HK-2 (cell line): ENCODE measurements at regions not wholly inside any gene's neighbourhood (a gene's known extent, or its start where the extent isn't known, plus 50 kb on each side); places are given as distances from the start of the nearest gene placed in this dataset.

Experiments used
- DNase-seq: peaks from one replicate; pipeline ENCODE4 v3.0.0-alpha.2; 2018; ENCODE audit not compliant: unreplicated experiment

DNA sequence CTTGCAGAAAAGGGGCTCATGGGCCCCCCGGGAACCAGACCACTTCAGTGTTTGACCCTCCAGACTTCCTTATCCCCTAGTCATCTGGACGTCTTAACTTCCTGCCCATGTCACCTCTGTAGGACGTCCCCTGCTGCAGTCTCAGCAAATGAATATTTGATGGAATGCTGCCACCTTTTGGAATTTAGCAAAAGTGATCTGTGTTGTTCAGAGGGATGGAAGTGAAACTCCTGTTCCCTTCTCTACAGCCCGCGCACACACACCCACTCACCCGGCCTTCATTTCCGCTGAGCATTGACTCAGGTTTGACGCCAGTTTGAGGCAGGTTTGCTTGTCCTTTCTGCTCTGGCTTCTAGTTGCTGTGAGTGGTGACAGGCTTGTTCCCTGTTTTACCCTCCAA is 507.2 kb upstream of the EEF2KMT start:
- no peak for DNase-seq

DNA sequence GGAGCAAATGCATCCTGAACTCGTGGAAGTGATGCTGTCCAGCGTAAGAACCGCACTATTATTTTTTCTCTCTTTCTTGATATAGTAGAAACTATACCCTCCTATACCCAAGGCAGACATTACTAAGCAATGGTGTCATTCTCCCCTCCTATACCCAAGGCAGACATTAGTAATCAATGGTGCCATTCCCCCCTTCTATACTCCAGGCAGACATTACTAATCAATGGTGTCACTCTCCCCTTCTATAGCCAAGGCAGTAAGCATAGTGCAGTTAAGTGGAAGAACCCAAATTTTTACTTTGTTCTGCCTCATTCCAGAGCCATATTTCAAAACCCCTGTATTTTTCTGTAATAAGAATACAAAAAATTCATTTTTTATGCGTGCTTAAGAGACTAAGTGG is 506.2 kb upstream of the EEF2KMT start:
- DNase-seq = no peak

DNA sequence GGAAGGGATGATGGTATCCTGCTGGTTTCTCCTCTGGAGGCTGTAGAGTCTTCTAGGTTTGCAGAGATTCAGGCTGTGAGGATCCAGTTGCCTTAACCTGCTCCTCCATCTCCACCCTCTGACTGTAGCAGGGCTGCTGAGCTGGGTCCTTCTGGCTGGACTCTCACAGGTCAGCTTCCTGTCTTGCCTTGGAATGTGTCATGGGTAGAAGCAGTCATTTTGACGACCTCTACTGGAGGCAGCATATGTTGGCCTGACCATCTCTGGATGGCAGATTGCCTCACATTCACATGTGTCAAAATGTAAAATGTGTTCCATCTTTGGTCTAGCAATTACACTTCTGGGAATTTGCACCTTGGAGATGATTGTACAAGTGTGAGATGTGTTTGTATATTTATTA is 504.4 kb upstream of the EEF2KMT start:
- no peak for DNase-seq

DNA sequence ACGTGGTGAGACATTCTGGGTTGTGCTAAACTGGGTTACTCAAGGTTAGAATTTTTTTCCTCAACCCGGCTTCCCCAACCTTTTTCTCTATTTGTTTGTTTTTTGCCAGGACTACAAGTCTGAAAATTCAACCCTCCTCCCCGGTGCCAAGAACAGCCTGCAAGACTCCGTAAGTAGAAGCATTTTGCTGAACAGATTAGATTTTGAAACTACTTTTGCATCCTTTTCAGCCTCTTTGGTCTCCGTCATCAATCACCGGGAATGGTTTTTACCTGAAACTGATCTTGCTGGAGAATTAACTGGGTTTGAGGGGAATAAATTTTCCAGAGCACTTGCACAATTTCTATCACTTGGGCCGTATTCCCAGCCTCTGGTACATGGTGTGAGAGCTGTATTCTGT is 501.2 kb upstream of the EEF2KMT start:
- DNase-seq = no peak

DNA sequence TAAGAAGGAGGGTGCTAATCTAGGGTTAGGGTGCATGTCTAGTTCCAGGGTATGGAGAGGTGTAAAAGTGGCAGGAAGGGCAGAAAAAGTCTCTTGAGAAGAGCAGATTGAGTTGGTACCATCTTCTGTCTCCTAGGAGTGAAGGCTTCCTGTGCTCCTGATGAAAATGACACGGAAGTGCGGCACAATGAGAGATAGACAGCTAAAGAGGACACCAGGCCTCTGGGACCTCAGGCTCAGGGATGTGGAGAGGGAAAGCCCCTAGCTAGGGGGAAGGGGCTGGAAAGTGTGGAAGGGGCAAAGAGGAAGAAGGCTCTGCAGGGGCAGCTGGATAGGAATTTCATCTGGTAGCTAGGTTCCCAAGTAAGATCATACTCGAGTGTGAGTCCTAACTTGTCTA is 498.3 kb upstream of the EEF2KMT start:
- no peak for DNase-seq

DNA sequence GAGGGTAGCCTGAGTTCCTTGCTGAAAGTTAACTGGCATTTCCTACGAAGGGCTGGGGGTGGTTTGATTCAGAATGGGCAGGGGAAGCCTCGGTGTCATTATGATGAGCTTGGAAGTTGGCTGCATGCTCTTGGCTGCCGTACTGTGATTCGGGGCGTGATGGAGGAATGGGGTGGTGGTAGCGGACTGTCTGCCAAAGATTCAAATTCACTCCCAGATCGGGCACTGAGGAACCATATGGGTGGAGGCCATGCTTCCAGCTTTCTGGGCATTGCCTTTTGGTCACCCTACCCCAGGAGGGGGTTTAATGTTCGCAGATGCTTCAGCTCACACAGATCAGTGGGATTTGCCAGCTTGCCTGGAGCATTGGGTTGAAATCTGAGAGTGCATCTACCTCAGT is 492.8 kb upstream of the EEF2KMT start:
- DNase-seq = no peak

DNA sequence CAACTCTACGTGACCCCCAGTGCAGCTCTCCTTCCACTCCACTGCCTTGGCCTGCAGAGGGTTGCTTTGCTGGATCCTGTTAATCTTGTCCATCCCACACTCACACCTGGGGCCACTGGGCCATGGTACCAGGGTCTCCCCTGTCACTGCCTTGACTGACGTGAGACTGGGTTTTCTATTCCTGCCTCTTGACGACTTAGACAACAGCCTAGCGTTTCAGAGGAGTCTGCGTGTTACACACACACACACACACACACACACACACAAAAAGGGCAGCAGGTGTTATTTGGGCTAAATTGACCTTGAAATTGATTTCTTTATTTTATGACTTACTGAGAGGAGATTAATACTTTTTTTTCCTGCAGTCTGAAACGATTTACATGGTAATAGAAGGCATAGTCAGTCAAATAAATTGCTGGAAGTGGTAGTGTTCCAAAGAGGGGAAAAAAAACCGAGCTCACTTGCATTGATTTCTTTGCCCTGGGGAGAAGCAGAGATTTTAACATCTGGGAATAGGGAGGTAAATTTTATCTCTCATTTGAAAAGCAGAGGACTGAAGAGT is 492.3 kb upstream of the EEF2KMT start:
- DNase-seq = no peak

DNA sequence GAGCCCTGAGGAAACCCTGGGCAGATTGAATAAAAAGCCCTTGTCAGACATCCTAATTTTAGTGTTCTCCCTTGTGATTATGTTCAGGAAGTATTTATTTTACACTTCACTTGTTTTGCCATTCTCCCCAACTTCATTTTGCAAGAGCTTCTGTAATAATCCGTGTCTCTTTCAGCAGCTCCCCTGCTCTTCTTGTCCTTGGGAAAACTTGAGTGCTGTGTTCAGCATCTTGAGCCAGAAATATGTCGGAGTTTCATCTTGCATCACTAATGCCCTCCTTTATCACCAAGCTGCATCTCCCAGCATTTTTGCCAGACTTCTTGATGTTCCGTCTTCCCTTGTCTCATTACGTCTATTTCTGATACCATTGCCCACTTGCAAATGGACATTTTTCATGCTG is 486.5 kb upstream of the EEF2KMT start:
- no peak for DNase-seq

DNA sequence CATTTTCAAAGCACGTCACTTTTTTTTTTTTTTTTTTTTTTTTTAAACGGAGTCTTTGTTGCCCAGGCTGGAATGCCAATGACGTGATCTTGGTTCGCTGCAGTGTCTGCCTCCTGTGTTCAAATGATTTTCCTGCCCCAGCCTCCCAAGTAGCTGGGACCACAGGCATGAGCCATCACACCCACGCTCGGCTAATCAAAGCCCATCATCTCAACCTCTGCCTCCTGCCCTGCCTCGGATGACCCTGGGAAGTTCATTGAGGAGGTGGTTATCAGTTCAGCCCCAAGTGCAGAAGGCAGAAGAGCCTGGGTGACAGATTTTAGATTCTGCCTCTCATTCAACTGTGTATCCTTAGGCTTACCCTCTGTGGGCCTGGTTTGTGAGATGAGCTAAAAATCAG is 484.9 kb upstream of the EEF2KMT start:
- DNase-seq = no peak

DNA sequence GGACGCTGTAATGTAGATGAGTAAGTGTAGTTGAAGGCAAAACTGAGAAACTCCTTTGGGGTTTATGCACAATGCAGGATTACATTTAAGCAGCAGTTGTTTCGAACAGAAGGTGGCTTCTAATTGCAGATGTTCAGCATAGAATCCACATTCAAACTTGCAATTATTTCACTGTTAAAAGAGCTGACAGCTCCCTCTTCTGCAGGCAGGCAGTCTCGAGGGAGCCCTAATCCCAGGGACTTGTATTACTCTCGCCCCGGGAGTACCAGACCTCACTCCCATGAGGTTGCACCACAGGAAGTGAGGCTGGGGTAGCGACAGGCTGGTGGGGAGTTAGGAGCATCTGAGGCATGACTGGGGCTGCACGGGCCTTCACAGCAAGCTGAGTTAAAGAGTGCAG is 484.3 kb upstream of the EEF2KMT start:
- DNase-seq = no peak

DNA sequence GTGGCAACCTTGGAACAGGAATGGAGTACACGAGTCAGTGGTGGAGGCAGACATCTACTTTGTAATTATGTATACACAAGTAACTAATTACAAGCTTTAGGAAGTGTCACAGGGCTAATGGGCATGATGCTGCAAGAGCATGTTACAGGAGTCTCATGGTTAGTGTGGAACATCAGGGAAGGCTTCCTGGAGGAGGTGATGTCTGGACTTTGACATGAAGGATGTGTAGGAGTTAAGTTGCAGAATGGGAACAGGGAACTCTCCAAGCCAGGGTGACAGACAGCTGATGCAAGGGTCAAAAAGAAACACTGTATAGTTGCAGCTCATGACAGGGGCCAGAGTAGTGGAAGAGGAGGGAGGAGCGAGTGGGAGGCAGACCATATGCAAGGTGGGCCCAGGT is 483.8 kb upstream of the EEF2KMT start:
- no peak for DNase-seq

DNA sequence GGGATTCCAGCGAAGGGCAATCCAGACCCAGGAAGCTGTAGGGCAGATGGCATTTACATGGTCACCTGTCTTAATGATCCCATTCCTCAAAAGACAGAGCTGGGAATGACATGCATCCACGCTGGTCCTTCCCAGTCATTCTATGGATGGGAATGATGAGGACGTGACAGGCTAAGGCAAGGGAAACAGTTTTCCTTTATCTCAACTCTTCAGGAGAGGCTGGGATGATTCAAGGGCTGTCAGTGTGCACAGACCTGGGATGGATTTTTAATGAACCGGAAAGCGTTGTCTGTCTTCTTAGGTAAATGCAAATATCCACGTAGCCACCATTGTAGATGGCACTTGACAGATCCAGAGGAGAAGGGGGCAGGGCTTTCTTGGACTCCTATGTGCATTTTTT is 483.2 kb upstream of the EEF2KMT start:
- no peak for DNase-seq

DNA sequence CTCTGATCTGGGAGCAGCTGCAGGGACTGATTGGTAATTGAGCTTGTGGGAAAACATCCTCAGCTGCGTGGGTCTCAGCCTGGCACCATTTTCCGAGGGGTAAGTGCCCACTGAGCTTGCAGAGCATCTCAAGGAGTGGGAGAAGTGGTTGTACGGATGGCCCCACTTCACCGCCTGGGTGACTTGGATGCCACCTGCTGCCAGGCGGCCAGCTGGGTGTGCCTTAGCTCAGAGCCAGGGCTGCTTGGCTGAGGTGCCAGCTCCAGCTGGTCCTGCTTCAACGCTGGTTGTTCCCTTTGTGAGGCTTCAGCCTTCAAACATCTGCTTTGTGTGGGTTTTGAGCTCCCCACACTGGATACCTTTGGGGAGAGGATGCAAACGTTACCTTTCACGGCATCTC is 482.7 kb upstream of the EEF2KMT start:
- no peak for DNase-seq

DNA sequence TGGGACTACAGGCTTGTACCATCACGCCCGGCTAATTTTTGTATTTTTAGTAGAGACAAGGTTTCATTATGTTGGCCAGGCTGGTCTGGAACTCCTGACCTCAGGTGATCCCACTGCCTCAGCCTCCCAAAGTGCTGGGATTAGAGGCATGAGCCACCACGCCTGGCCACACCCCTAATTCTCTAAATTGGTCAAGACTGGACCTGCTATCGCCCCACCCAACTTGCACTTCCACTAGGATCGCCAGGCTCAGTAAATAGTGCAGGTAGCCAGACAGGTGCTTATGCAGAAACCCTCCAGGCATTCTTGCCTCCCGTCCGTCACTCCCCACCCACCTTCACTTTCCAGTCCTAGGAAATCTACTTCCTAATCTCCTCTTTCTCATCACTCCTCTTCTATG is 481.4 kb upstream of the EEF2KMT start:
- DNase-seq = no peak

DNA sequence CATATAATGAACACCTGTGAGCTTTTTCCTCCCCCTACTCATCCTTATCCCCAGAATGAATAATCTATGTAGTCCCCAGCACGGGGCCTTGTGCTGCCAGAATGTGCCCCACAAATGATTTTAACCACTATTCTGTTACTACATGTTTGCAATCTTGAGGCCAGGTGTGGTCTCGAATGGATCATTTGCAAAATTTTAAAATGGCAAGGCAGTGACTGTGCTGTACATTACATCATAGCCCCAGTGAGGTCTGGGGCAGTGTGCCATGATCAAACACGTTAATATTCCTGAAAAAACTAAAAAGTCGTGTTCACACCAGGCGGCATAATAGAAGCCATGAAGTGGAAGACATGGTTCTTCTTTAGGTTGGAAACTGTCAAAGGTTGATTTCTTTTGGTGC is 479.9 kb upstream of the EEF2KMT start:
- DNase-seq = no peak

DNA sequence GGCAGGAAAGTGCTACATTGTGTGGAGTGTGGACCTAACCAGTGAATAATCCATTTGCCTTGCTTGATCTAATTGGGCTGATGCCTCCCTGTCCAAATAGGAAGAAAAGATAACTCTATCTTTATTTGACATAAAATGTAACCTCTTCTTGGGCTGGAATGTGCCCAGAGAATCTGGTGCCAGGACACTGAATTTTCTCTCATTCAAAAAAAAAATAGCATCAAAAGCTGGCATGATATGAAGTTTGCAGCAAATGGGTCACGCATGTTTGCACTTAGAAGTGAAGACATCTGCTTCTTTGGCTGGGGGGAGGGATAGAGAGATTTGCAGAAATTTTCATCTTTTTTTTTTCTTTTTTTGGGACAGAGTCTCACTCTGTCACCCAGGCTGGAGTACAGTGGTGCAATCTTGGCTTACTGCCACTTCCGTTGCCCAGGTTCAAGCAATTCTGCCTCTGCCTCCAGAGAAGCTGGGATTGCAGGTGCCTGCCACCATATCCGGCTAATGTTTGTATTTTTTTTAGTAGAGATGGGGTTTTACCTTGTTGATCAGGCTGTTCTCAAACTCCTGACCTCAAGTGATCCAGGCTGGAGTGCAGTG is 478.2 kb upstream of the EEF2KMT start:
- DNase-seq = no peak

DNA sequence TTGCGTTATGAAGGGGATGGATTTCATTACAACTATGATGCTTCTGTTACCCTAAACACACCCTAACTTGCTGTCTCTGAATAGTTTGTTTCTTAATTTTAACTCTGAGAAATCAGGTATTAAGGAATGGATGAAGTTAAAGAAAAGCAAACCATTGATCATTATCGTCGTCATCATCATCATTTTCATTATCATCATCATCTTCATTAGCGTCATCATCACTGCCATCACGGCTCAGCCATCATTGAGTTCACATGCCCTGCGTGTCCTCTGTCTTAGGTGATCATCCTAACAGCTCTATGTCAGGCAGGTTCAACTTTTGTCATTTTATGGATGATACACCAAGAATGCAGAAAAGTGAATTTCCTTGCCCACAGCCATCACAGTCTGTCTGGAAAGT is 477.5 kb upstream of the EEF2KMT start:
- no peak for DNase-seq

DNA sequence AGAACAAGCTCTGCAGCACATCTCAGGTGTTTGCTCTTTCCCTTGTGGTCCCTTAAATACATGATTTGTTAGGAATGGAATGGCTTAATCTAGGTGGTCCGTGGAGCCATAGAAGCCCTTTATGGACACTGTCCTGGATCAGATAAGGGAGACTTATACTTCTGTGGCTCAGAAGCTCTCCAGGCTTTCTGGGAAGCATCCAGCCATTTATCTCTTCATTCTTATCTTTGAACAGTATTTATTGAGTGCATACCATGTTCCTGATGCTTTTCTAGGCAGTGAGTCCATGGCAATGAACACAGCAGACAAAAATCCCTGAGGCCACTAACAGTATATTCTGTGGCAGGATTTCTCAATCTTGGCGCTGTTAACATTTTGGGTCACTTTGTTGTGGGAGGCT is 474.5 kb upstream of the EEF2KMT start:
- no peak for DNase-seq

DNA sequence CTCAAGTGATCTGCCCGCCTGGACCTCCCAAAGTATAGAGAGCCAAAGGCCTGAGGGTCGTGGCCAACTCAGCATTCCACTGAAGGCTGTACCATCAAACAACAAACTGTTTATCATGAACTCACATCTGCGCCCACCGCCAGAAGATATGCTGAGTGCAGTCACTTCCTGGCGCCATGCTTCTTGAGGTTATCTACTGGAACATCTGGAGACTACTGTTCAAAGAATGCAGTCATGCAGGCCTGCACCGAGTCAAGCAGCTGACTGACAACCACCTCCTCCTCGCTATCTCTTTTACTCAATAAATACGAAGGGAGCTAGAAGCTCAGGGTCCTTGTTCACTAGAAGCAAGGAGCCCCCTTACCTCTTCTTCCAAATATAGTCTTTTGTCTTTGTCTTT is 473.9 kb upstream of the EEF2KMT start:
- no peak for DNase-seq

DNA sequence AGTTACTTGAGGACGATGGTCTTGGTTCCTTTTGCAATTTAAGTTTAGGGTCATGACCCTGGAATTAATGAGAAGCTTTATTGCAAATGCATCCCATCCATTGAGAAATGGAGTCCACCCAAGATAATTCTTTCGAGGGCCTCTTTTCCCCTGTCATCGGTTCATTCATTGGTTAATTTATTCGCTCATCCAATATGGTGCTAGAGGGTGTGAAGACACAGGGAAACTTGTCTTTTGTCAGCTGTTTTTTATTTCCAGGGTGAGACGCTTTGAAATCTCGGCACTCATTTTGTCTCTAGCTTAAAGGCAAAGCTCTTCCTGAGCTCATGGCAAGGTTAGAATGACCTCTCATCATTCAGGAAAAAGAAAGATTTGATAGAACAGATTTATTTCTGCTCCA is 464.2 kb upstream of the EEF2KMT start:
- DNase-seq = no peak

DNA sequence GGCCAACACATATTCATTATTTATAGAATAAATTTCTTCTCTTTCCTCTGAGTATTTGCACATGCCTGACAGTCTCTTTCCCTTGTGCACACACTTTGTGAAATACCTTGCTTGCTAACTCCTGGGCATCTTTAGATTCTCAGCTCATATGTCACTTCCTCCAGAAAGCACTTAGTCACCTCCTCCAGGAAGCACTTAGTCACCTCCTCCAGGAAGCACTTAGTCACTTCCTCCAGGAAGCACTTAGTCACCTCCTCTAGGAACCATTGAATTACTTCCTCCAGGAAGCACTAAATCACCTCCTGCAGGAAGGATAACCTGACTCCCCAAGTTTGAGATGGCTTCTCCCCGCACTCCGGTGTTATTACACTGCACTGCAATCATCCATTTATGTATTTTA is 462.5 kb upstream of the EEF2KMT start:
- no peak for DNase-seq

DNA sequence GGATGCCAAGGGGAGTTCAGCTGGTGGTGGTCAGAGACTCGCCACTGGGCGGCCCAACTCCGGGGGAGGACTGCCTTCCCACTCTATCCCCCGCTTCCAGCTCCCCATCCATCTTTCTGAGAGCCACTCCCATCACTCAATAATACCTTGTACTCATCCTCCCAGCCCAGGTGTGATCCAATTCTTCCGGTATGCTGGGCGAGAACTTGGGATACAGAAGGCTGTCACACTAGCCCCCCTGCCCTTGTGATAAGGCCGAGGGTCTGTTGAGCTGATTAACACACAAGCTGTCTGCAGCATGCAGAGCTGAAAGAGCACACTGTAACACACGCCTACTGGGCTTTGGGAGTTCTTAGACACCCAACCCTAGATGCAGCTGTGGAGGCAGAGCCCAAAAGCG is 460.4 kb upstream of the EEF2KMT start:
- DNase-seq = no peak

DNA sequence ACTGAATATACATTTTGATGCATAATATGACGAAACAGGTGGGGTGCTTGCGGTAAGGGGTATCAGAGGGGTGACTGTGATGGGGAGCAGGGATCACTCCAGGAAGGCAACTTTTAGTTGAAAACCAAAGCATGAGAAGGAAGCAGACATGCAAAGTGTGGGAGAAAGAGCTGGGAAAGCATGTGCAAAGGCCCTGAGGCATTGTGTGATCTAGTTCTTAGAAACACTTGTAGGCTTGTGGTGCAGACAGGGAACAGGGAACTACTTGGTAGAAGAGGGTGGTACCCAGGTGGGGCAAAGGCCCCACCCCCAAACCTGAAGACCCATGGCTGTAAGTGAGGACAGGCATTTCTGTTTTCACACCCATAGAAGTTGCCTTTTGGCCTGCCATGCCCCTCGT is 459.9 kb upstream of the EEF2KMT start:
- DNase-seq = no peak

DNA sequence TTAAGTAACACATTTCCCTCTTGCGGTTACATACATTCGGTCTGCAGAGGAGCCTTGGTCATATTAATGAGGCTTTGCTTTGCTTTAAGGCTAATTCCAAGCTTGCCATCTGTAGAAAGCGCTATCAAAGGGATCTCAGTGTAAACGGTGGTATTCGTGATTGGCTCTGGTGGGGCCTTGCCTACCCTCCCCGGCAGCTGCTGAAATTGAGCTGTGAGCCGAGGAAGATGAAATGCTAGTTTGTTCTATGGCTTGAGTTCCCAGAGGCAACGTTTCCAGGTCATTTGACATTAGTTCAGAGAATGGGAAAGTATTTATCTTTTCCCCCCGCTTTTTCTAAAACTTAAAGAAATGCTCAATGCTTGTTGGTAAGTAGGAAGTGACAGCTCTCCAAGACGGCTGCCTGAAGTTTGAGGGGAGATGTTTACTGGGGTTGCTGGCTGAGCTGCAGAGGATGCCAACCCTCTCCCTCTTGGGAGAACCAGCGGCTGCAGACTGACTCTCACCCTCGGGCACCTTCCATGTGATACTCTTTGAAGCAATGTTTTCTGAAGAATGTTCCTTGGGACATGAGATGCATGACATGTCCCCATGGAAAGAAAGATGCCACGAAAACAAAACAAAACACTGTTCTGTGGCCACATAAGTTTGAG is 458.7 kb upstream of the EEF2KMT start:
- no peak for DNase-seq
